ENCODE measurements at regions not wholly inside any gene's neighbourhood (a gene's known extent, or its start where the extent isn't known, plus 50 kb on each side); places are given as distances from the start of the nearest gene placed in this dataset.

GRCh38 chr2:128368437-128369107, 49.9 kb upstream of the HS6ST1 start:
- no peak overlapping the region for H3K4me3 ChIP-seq (ENCODE audit: low read depth, low read length)

GRCh38 chr2:128369108-128369555, 50.5 kb upstream of the HS6ST1 start:
- H3K4me3 ChIP-seq (ENCODE audit: low read depth, low read length), result no peak overlapping the region

GRCh38 chr2:128369602-128370467, 51.2 kb upstream of the HS6ST1 start:
- no peak overlapping the region for H3K4me3 ChIP-seq (ENCODE audit: low read depth, low read length)

DNA sequence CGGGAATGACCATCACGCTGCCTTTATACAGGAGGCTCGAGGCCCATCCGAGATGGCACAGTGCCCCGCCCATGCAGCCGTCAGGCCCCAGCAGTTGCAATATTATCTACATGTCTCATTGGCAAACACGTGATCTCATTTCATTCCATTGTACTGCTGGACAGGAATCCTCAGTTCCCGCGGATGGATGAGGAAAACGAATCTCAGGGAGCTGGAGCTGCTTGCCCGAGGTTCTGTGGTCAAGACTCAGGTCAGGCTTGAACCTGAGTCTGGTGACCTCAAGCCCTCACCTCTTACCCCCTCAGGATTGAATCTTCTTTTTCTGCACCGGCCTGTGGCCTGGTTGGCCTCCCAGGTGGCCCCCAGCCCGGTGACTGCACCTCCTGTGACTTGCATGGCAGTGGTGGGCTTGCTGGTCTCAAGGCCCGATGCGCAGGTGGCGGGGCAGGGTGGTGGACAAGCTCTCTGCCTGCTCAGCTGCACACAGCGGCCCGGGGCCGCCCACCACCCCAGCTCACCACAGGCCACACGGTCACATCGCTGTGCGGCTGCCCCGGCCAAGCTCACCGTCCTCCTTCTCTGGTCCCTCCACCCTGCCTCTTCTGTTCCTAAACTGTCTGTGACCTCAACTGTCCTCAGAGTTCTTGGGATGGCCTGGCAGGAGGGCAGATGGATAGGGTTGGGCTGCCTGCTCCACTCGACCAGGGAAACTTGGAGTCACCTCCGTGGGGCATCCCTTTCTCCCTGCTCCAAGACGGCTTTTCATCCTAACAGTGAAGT, 52.0 kb upstream of the HS6ST1 start:
- H3K4me3 ChIP-seq (ENCODE audit: low read depth, low read length), result no peak overlapping the region

- no peak overlapping the region for H3K4me3 ChIP-seq (ENCODE audit: low read depth, low read length)
These were observed 52.6 kb upstream of the HS6ST1 start for GRCh38 chr2:128371248-128371630.

DNA sequence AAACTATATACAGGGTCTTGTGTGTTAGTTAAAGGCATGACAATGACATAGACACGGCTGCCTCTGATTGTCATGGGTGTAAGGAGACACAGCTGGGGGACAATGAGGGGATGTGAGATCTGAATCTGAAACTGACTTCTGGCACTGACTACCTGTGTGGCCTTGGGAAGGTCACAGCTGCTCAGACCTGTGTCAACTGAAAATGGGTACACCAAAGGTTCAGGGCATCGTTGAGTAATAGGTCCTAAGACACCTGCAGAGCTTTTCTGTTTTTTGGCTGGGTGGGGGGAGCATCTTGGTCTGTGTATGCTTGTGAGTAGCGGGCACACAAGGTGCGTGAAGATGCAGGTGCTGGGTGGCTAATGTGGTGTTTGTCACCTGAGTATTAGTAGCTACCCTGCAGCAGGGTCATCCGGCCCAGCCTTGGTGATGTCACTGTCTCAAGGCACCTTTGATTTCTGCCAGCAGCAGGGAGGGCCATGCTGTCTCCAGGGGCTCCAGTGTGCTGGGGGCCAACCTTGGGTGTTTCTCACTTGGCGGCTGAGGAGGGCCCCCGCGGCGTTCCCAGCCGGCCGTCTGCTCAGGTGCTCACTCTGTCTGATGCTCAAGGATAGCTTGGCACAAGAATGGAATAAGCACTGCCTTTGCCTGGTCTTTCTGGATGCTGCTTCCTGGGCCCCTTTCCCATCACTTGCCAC, 53.1 kb upstream of the HS6ST1 start:
- H3K4me3 ChIP-seq (ENCODE audit: low read depth, low read length), result no peak overlapping the region

DNA sequence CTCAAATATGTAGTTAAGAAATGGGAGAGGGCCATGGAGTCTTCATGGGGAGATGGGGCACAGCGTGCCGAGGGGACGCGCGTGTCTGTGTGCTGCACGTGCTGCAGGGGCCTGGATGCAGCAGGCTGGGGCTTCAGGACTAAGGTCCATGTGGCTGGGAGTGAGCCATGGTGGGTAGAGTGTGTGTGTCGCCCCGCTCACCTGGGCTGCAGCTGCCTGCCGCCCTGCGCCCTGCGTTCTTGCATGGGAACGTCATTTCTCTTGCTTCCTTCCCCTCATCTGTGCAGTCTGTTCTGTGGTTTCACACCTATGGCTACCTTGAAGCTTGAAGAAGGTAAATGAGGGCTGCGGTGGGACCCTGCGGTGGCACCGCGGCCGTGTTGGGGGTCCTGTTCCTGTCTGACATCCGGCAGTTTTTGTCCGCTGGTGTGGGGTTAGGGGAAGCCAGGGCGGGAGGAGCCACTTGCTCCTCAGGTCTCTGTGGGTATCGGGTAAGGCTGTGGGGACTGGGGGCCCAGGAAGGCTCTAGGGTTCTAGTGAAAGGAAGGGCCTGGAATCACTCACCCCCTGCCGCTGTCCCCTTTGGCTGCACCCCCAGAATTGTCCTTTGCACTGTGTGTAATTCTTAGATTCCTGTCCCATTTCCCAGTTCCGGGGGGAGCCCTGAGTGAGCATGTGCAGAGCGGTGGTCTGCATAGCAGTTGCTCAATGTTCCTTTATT, 54.1 kb upstream of the HS6ST1 start:
- H3K4me3 ChIP-seq (ENCODE audit: low read depth, low read length), result no peak overlapping the region

DNA sequence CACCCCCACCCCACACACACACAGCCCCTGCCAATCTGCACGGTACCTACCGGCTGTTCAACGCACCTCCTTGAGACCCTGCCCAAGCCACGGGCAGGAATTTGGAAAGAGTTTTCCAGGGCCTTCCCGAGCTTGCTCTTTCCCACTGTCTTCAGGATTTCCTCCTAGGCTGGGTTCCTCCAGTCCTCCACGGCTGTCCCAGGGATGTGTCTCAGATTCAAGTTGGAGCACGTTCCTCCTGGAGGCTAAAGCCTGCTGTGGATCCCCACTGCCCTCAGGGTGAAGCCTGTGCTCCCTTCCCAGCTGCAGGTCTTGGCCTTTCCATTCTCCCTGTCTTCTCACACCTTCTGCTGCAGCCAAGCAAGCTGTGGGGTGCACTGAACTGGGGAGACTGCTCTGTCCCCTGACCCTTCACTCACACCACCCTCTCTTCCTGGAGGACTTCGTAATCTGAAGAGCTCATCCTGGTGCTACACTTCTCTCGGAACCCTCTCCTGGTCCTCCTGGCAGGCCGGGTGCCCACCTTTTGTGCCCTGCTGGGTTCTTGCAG, 54.9 kb upstream of the HS6ST1 start:
- no peak overlapping the region for H3K4me3 ChIP-seq (ENCODE audit: low read depth, low read length)

DNA sequence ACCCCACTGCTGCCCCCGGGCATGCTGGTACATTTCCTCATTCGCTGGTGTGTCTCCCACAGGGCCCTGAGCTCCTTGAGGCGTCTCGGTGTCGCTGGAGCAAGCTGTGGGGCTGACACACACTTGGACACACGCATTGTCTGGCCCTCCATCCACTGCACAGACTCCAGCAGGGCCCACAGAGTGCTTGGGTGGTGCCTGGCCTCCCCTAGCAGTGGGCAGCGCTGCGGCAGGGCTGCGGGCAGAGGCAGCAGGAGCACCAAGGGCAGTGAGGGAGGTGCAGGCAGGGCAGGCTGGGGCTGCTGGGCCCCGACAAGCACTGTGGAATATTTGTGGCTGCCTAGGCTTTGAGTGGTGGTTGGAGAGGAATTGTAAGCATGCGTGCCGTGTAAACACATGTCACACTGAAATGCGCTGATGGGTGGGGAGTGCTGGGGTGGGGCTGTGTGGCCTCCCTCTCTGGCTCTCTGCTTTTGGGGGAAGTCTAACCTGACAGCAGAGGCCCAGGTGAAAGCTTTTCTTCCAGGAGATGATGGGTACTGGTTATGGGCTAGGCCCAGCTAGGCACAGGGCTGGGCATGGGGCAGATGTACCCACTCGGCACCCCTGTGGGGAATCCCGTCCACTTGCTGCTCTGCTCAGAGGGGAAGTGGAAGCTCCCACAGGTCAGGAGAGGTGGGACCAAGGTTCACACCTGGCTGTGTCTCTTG, 55.5 kb upstream of the HS6ST1 start:
- no peak overlapping the region for H3K4me3 ChIP-seq (ENCODE audit: low read depth, low read length)

DNA sequence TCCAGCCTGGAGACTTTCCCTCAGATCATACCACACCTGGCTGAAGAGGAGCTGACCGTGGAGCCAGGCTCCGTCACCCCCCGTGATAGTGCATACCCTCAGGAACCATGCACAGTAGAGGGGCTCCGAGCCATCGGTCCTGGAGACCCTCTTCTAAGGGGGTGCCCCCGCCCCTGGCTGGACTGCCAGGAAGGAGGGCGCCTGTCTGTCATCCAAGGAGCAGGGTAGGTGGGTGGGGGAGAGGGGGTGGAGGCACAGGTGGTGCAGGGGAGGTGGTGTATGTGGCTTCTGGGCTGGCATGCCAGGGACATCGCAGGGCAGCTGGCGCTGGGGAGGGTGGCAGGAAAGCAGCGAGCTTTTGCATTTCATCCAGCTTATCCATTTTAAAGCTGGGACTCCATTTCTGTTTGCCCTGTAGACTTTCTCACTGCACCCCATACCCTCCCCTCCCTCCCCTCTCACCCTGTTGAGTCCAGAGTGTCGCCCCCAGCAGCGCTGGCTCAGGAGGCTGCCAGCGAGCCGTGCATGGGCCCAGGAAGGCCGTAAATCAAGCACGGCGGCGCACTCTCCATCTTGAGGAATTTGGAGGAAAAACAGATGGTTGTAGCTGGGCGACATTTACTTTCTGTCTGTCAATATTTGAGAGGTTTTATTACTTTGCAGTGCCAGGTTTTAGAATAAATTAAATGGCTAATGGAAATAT, 56.2 kb upstream of the HS6ST1 start:
- no peak overlapping the region for H3K4me3 ChIP-seq (ENCODE audit: low read depth, low read length)

GRCh38 chr2:128375454-128375853, 56.8 kb upstream of the HS6ST1 start:
- no peak overlapping the region for H3K4me3 ChIP-seq (ENCODE audit: low read depth, low read length)

GRCh38 chr2:128376241-128377041, 57.8 kb upstream of the HS6ST1 start:
- no peak overlapping the region for H3K4me3 ChIP-seq (ENCODE audit: low read depth, low read length)

GRCh38 chr2:128377071-128377910, 58.6 kb upstream of the HS6ST1 start:
- H3K4me3 ChIP-seq (ENCODE audit: low read depth, low read length), result no peak overlapping the region

DNA sequence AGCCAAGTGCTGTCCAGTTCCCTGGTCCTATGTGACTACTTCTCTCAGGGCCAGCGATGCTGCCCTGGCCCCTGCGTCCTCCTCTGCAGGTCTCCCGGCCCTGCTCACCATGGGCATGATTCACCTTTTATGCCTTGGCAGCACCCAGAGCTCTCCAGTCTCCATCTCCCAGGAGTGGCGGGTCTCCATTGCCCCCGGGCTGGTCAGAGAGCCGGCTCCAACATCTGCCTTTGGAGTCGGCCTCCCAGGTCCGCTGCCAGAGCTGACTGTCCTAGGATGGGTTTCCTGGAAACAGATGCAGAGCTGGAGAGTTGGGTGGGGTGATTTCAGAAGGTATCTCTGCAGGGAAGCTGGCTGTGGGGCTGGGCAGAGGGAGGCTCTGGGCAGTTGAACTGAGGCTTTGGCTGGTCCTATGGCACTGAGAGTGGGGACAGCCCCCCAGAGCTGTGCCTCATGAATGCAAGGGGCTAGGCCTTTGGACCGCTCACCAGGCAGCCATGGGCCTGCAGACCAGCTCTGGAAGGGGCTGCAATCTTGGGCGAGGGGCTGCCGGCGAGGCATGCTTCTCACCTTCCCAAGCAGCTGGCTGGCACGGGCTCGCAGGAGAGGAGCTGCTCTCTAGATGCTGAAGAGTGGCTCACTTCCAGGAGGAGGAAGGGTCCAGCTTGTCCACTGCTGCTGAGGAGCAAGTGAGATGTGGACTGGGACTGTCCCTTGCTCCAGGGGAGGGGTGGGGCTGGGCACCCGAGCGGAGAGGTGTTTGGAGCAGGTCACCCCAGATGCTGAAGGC, 59.8 kb upstream of the HS6ST1 start:
- no peak overlapping the region for H3K4me3 ChIP-seq (ENCODE audit: low read depth, low read length)

DNA sequence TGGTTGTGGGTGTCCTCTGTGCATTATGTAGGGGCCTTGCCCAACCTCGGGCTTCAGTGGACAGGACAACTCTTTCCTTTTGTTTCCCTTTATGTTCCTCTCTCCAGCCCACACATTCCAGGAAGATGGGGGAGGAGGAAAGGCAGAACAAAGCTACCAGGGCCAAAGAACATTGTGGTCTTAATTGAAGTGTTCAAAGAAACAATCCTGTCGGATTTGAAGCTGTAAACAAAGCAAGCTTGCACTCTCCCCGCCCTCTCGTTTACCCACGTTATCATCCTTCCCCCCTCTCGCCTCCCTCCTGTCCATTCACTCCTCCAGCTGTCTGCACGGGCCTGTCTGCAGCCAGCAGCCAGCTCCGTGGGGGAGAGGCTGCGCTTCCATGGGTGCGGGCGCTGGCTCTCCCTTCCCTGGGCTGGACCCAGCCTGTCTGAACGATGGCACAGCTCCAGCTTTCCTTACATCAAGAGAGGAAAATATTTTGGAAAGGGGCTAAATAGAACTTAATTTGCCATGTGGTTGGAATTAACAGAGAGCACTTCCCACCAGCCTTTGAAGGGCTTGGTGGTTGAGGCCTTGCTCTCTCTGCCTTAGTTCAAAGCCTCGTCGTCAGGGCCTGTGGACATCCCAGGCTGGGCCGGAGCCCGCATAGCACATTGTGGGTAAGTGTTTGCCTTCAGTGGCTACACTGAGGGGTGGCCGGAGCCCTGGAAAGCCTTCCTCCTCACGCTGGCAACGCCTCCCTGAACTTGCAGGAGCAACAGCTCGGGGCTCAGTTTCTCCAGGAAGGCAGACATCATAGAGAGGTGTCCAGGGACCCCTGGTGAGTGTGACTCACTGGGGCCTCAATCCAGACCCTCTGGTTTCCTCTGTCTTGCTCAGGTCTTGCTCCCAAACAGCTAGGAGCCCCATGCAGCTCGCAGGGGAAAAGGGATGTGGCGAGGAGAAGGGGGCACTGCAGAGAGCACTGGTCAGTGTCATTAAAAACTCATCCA, 60.6 kb upstream of the HS6ST1 start:
- H3K4me3 ChIP-seq (ENCODE audit: low read depth, low read length), result no peak overlapping the region

All from iPS-11a (cell line).